Activated CD8-positive, alpha-beta memory T cell treated with anti-CD3 and anti-CD28 coated beads, Interleukin-2, amount 10 ng/mL, durations not matched to agents 7 days and 5 days (primary cell): ENCODE measurements at regions not wholly inside any gene's neighbourhood (a gene's known extent, or its start where the extent isn't known, plus 50 kb on each side); places are given as distances from the start of the nearest gene placed in this dataset.
"Not testable (repeated sequence)": the region's sequence is repeated elsewhere in the genome, so short reads cannot be mapped to it uniquely, and the experiment has no call there.

ENCODE experiments used
- ATAC-seq: fragments of 150-1000 bp; cut with Tn5 transposase; one replicate; pipeline ENCODE4 v1.10.0; 2021; ENCODE audit warnings: moderate library complexity
- CTCF ChIA-PET: fragments of 350-600 bp; sonication (Branson Sonifier 250); formaldehyde crosslinking; loops from one replicate; lab custom pipeline; 2021; ENCODE audit warnings: antibody characterized with exemption; lab: Charles Lee
- DNase-seq: peaks from one replicate; pipeline ENCODE4 v3.0.0-alpha.2; 2020
- H3K27ac Mint-ChIP-seq: one replicate; pipeline ENCODE4 v1.8.0; 2021; ENCODE audit warnings: mild to moderate bottlenecking, mixed read lengths
- H3K27me3 Mint-ChIP-seq: one replicate; pipeline ENCODE4 v1.8.0; 2021; ENCODE audit warnings: mixed read lengths
- H3K36me3 Mint-ChIP-seq: one replicate; pipeline ENCODE4 v1.8.0; 2021; ENCODE audit warnings: mild to moderate bottlenecking, mixed read lengths
- H3K4me1 Mint-ChIP-seq: one replicate; pipeline ENCODE4 v1.8.0; 2021; ENCODE audit warnings: mixed read lengths
- H3K4me3 Mint-ChIP-seq: one replicate; pipeline ENCODE4 v1.8.0; 2021; ENCODE audit warnings: mild to moderate bottlenecking, moderate library complexity, mixed read lengths
- H3K9me3 Mint-ChIP-seq: one replicate; pipeline ENCODE4 v1.8.0; 2022; ENCODE audit warnings: low read depth, mixed read lengths

GRCh38 chr4:181822005-181822375, 421.2 kb upstream of the TENM3 start:
- DNase-seq (no peak), ATAC-seq (no peak)
- Mint-ChIP-seq H3K36me3 (no peaks in the 10 kb centered on the region), H3K27ac (no peak overlapping the region), H3K4me3 (no peak overlapping the region), H3K27me3 (no peaks in the 10 kb centered on the region), H3K4me1 (no peaks in the 10 kb centered on the region), H3K9me3 (peaks cover 3% of the 10 kb centered on the region)
- CTCF ChIA-PET: no interaction called here

DNA sequence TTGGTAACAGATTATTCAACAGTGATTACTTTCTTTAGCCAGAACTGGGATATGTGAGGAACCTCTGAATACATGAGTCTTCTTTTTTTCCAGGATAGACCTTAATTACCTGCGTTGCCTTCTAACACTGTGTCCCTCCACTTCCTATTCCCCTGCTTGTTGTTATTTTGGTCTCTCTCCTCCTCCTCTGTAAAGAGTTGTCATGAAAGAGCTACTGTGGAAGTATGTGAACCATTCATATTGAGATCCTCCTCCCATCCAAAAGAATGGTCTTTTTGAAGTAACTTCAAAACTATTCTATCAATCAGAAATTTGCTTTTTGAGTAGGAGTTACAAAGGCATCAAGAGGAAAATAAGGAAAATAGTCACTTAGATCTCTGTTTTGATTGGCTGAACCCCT, 420.0 kb upstream of the TENM3 start:
- Mint-ChIP-seq H3K36me3 (no peaks in the 10 kb centered on the region), H3K9me3 (peaks cover 3% of the 10 kb centered on the region), H3K4me3 (no peak overlapping the region), H3K27me3 (no peaks in the 10 kb centered on the region), H3K4me1 (no peaks in the 10 kb centered on the region), H3K27ac (no peak overlapping the region)
- DNase-seq (no peak), ATAC-seq (no peak)
- CTCF ChIA-PET: no interaction called here

DNA sequence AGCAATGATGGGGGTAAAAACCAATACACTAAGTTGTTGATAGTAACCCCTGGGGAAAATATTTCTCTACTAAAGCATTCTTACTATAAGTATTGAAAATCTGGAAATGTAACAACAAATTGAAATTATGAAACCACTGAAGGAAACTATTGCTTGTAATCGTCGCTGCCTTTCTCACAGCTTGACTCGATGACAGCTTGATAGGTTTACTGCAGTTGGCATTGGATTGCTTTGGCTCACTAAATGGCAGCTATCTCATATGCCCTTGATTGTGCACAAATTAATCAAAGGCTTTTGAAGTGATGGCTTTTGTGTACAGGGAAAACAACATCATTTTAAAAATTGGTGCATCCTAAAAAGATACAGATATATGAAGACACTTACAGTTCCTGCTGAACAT, 419.6 kb upstream of the TENM3 start:
- Mint-ChIP-seq H3K27me3 (no peaks in the 10 kb centered on the region), H3K9me3 (peaks cover 3% of the 10 kb centered on the region), H3K27ac (no peak overlapping the region), H3K4me3 (no peak overlapping the region), H3K36me3 (no peaks in the 10 kb centered on the region), H3K4me1 (no peaks in the 10 kb centered on the region)
- DNase-seq: no peak
- no peak for ATAC-seq
- CTCF ChIA-PET: no interaction called here

DNA sequence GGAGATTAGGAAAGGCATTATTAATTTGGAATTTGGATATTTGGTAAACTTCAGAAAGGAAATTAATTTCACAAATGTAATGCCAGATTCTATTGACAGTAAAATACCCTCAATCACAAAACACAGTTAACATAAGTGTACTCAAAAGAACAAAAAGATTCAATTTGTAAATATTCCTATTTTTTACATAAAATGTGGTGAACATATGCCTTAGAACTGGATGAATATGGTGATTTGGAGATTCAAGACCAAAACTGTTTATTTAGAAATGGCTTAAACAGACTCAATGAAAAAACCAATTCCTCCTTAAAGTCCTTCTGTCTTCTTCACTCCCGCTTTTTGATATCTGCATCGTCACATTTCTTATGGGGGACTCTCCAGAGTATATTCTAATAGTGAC, 417.6 kb upstream of the TENM3 start:
- Mint-ChIP-seq H3K27ac (no peak overlapping the region), H3K27me3 (no peaks in the 10 kb centered on the region), H3K4me1 (no peaks in the 10 kb centered on the region), H3K36me3 (no peaks in the 10 kb centered on the region), H3K9me3 (no peaks in the 10 kb centered on the region), H3K4me3 (no peak overlapping the region)
- ATAC-seq (no peak), DNase-seq (no peak)
- CTCF ChIA-PET: no interaction called here

GRCh38 chr4:181827246-181827645, 416.0 kb upstream of the TENM3 start:
- DNase-seq (no peak), ATAC-seq (no peak)
- no peaks in the 10 kb centered on the region for H3K36me3 Mint-ChIP-seq
- no peak overlapping the region for H3K4me3 Mint-ChIP-seq
- H3K27ac Mint-ChIP-seq: no peak overlapping the region
- H3K4me1 Mint-ChIP-seq: no peaks in the 10 kb centered on the region
- CTCF ChIA-PET: no interaction called here
- H3K9me3 Mint-ChIP-seq: no peaks in the 10 kb centered on the region
- H3K27me3 Mint-ChIP-seq: no peaks in the 10 kb centered on the region

DNA sequence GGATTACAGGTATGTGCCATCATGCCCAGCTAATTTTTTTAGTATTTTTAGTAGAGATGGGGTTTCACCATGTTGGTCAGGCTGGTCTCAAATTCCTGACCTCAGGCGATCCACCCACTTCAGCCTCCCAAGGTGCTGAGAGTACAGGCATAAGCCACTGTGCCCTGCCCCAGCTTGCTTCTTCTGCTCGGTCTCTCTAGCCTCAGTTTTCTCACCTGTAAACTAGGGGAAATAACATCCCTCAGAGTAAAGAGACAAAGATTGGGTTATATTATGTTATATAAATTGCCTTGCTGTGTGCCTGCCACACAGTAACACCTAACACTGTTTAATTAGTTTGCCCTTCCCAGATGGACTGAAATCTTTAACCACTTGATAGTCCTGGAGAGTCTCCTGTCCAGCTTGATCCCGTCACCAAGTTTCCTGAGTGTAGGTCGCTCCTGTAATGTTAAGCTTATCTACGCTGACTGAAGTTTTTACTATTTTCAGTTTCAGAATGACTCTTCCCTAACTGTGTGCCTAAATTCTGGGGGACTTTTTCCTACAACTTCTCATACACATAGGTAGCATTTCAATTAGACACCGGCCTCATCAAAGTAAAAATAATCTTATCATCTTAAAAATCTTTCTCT, 412.7 kb upstream of the TENM3 start:
- no peak for DNase-seq
- no peak overlapping the region for H3K27ac Mint-ChIP-seq
- H3K9me3 Mint-ChIP-seq: no peaks in the 10 kb centered on the region
- no peaks in the 10 kb centered on the region for H3K27me3 Mint-ChIP-seq
- no peaks in the 10 kb centered on the region for H3K4me1 Mint-ChIP-seq
- CTCF ChIA-PET: no interaction called here
- no peak overlapping the region for H3K4me3 Mint-ChIP-seq
- no peaks in the 10 kb centered on the region for H3K36me3 Mint-ChIP-seq
- no peak for ATAC-seq

DNA sequence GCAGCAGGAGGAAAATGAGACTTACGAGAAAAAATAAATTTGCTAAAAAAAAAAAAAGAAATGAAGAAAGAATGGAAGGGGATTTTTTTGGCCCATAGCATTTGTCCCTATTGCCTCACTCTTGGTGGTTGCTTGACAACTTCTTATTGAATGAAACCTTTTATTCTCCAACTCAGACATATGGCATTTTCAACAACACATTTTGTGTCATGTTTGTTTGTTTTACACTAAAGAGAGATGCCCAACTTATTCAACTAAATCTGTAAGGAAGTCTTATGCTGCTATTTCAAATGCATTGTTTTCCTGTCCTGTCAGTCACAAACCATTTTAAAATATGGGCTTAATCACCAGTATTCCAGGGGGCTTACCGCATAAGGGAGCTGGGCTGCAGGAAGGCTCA, 409.1 kb upstream of the TENM3 start:
- CTCF ChIA-PET: no interaction called here
- DNase-seq (no peak), ATAC-seq (no peak)
- Mint-ChIP-seq H3K9me3 (peaks cover 3% of the 10 kb centered on the region), H3K4me3 (no peak overlapping the region), H3K36me3 (no peaks in the 10 kb centered on the region), H3K27me3 (no peaks in the 10 kb centered on the region), H3K4me1 (no peaks in the 10 kb centered on the region), H3K27ac (no peak overlapping the region)

GRCh38 chr4:181835348-181835747, 407.9 kb upstream of the TENM3 start:
- no peaks in the 10 kb centered on the region for H3K36me3 Mint-ChIP-seq
- H3K4me3 Mint-ChIP-seq: no peak overlapping the region
- peaks cover 6% of the 10 kb centered on the region for H3K9me3 Mint-ChIP-seq
- CTCF ChIA-PET: no interaction called here
- no peak overlapping the region for H3K27ac Mint-ChIP-seq
- ATAC-seq (no peak), DNase-seq (no peak)
- no peaks in the 10 kb centered on the region for H3K27me3 Mint-ChIP-seq
- H3K4me1 Mint-ChIP-seq: no peaks in the 10 kb centered on the region

GRCh38 chr4:181838253-181838652, 404.9 kb upstream of the TENM3 start:
- ATAC-seq: no peak
- H3K4me1 Mint-ChIP-seq: no peaks in the 10 kb centered on the region
- DNase-seq: no peak
- no peaks in the 10 kb centered on the region for H3K36me3 Mint-ChIP-seq
- no peaks in the 10 kb centered on the region for H3K27me3 Mint-ChIP-seq
- no peak overlapping the region for H3K4me3 Mint-ChIP-seq
- H3K9me3 Mint-ChIP-seq: peaks cover 8% of the 10 kb centered on the region
- H3K27ac Mint-ChIP-seq: no peak overlapping the region
- CTCF ChIA-PET: no interaction called here

DNA sequence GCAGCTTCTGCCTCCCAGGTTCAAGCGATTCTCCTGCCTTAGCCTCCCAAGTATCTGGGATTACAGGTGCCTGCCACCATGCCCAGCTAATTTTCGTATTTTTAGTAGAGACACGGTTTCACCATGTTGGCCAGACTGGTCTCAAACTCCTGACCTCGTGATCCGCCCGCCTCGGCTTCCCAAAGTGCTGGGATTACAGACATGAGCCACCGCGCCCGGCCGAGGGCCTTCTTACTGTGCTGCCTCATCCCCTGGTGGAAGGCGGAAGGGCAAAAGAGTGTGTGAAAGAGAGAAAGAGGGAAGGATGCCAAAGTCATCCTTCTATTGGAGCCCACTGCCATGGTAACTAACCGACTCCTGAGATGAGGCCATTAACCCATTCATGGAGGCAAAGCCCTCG, 399.4 kb upstream of the TENM3 start:
- CTCF ChIA-PET, ATAC-seq, DNase-seq, H3K4me1 Mint-ChIP-seq, H3K36me3 Mint-ChIP-seq, H3K27ac Mint-ChIP-seq, H3K27me3 Mint-ChIP-seq, H3K4me3 Mint-ChIP-seq, H3K9me3 Mint-ChIP-seq: not testable (repeated sequence)

GRCh38 chr4:181845617-181846016, 397.6 kb upstream of the TENM3 start:
- no peak for ATAC-seq
- H3K27ac Mint-ChIP-seq: no peak overlapping the region
- H3K36me3 Mint-ChIP-seq: no peaks in the 10 kb centered on the region
- no peaks in the 10 kb centered on the region for H3K4me1 Mint-ChIP-seq
- CTCF ChIA-PET: no interaction called here
- peaks cover under 1% of the 10 kb centered on the region for H3K9me3 Mint-ChIP-seq
- DNase-seq: no peak
- no peak overlapping the region for H3K4me3 Mint-ChIP-seq
- no peaks in the 10 kb centered on the region for H3K27me3 Mint-ChIP-seq

- no peak for DNase-seq
- CTCF ChIA-PET: no interaction called here
- H3K36me3 Mint-ChIP-seq: no peaks in the 10 kb centered on the region
- H3K27ac Mint-ChIP-seq: no peak overlapping the region
- H3K9me3 Mint-ChIP-seq: peaks cover 3% of the 10 kb centered on the region
- no peaks in the 10 kb centered on the region for H3K27me3 Mint-ChIP-seq
- H3K4me1 Mint-ChIP-seq: no peaks in the 10 kb centered on the region
- H3K4me3 Mint-ChIP-seq: no peak overlapping the region
- ATAC-seq: no peak
Measured at GRCh38 chr4:181846934-181847333, 396.3 kb upstream of the TENM3 start.

- no peak for DNase-seq
Measured at GRCh38 chr4:181848357-181848756, 394.8 kb upstream of the TENM3 start.

GRCh38 chr4:181849472-181849871, 393.7 kb upstream of the TENM3 start:
- Mint-ChIP-seq H3K27ac (no peak overlapping the region), H3K4me3 (no peak overlapping the region), H3K36me3 (no peaks in the 10 kb centered on the region), H3K9me3 (peaks cover 3% of the 10 kb centered on the region), H3K27me3 (no peaks in the 10 kb centered on the region), H3K4me1 (no peaks in the 10 kb centered on the region)
- CTCF ChIA-PET: no interaction called here
- ATAC-seq (no peak), DNase-seq (no peak)

More at GRCh38 chr4:181848357-181848756, 394.8 kb upstream of the TENM3 start:
- Mint-ChIP-seq H3K27me3 (no peaks in the 10 kb centered on the region), H3K4me1 (no peaks in the 10 kb centered on the region), H3K36me3 (no peaks in the 10 kb centered on the region), H3K27ac (no peak overlapping the region), H3K9me3 (peaks cover 3% of the 10 kb centered on the region), H3K4me3 (no peak overlapping the region)
- CTCF ChIA-PET: interaction anchor here (1.2 kb wide), 1 partner anchor 16 kb away, joined by 3 read pairs; no protein-coding TSS in a partner anchor
- no peak for ATAC-seq
